ENCODE measurements at regions not wholly inside any gene's neighbourhood (a gene's known extent, or its start where the extent isn't known, plus 50 kb on each side); places are given as distances from the start of the nearest gene placed in this dataset.
"Not testable (repeated sequence)": the region's sequence is repeated elsewhere in the genome, so short reads cannot be mapped to it uniquely, and the experiment has no call there.

- no peak for DNase-seq (ENCODE audit: extremely low spot score)
- intact Hi-C loops (cut with DNase I) = no loop called here
- no peak overlapping the region for H3K4me3 ChIP-seq
- peaks cover 0 to 10% (median 2%) of the 10 kb centered on the region in 4 donors for H3K4me1 ChIP-seq
- TF ChIP-seq, protein P1, sequence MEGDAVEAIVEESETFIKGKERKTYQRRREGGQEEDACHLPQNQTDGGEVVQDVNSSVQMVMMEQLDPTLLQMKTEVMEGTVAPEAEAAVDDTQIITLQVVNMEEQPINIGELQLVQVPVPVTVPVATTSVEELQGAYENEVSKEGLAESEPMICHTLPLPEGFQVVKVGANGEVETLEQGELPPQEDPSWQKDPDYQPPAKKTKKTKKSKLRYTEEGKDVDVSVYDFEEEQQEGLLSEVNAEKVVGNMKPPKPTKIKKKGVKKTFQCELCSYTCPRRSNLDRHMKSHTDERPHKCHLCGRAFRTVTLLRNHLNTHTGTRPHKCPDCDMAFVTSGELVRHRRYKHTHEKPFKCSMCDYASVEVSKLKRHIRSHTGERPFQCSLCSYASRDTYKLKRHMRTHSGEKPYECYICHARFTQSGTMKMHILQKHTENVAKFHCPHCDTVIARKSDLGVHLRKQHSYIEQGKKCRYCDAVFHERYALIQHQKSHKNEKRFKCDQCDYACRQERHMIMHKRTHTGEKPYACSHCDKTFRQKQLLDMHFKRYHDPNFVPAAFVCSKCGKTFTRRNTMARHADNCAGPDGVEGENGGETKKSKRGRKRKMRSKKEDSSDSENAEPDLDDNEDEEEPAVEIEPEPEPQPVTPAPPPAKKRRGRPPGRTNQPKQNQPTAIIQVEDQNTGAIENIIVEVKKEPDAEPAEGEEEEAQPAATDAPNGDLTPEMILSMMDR (IDR thresholded peaks at IDR 0.05) = no peak
- no peak for TF ChIP-seq POLR2AphosphoS5 (IDR thresholded peaks at IDR 0.05)
- no peak for TF ChIP-seq EP300 (IDR thresholded peaks at IDR 0.05)
- TF ChIP-seq POLR2A (IDR thresholded peaks at IDR 0.05; ENCODE audit: low read depth) = no peak
- over 99% methylated on average over 9 of the region's 9 CpGs for WGBS
- no peaks in the 10 kb centered on the region for H3K9me3 ChIP-seq
- no peaks in the 10 kb centered on the region for H3K27me3 ChIP-seq
- no peaks in the 10 kb centered on the region for H3K36me3 ChIP-seq
- H3K27ac ChIP-seq (replicated peaks in 1 of 4) = no peak overlapping the region
These were observed 352.9 kb downstream of the TXNL1 start for GRCh38 chr18:56285387-56286065.

GRCh38 chr18:56284319-56284718 is 354.1 kb downstream of the TXNL1 start:
- TF ChIP-seq EP300 (IDR thresholded peaks at IDR 0.05) (no peak), POLR2A (IDR thresholded peaks at IDR 0.05; ENCODE audit: low read depth) (no peak), POLR2AphosphoS5 (IDR thresholded peaks at IDR 0.05) (no peak)
- TF ChIP-seq, protein P1 (IDR thresholded peaks at IDR 0.05) = no peak
- Histone ChIP-seq H3K27ac (replicated peaks in 1 of 4) (no peak overlapping the region), H3K4me3 (no peak overlapping the region), H3K4me1 (no peaks in the 10 kb centered on the region), H3K27me3 (no peaks in the 10 kb centered on the region), H3K36me3 (no peaks in the 10 kb centered on the region), H3K9me3 (no peaks in the 10 kb centered on the region)
- WGBS = 90% methylated on average over 1 of the region's 1 CpG
- DNase-seq (ENCODE audit: extremely low spot score) = no peak
- intact Hi-C loops (cut with DNase I) = no loop called here

- H3K9me3 ChIP-seq = no peaks in the 10 kb centered on the region
- H3K36me3 ChIP-seq = no peaks in the 10 kb centered on the region
- TF ChIP-seq POLR2AphosphoS5 (IDR thresholded peaks at IDR 0.05) = no peak
- no peak for TF ChIP-seq EP300 (IDR thresholded peaks at IDR 0.05)
- TF ChIP-seq, protein P1 (IDR thresholded peaks at IDR 0.05) = no peak
- no peak for TF ChIP-seq POLR2A (IDR thresholded peaks at IDR 0.05; ENCODE audit: low read depth)
- intact Hi-C loops (cut with DNase I) = no loop called here
- no peak overlapping the region for H3K4me3 ChIP-seq
- no peak for DNase-seq (ENCODE audit: extremely low spot score)
- no peak overlapping the region for H3K27ac ChIP-seq (replicated peaks in 1 of 4)
- no peaks in the 10 kb centered on the region for H3K4me1 ChIP-seq
- H3K27me3 ChIP-seq = no peaks in the 10 kb centered on the region
These were observed 355.1 kb downstream of the TXNL1 start for GRCh38 chr18:56283316-56283715.

DNA sequence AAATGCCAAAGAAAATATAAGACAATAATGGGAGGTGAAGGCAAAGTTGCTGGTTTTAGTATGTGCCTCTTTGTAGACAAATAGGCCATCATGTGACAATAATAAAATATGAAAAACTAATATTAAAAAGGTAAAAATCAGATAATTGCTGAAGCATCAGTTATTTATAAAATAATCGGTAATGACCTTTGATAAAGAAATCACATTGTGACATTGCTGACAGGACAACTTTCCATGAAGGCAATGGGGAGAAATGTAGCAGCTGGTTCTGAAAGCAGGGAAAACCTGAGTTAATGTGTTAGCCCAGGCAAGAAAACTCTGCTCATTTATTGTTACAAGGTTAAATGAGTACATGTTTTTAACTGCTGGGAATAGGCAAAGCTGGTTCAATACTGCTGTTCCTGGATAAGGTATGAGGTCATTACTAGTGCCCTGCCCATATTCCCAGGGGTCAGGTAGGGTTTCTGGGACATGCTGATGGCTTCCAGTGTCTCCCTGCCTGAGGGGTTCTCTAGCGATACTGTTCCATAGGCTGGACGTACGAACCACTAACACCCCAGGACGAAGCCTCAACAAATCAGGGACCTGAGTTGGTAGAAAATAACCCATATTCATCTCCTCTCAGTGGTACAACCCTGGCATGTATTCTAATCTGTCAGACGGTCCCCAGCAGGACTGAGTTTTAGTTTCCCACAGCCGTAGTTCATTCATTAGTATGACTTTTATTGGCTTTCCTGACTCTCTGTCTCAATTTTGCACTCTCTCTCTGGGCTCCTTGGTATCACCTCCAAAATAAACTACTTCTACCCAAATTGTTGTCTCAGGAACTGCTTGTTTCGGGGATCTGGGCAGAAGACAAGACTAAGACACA is 355.9 kb downstream of the TXNL1 start:
- no peaks in the 10 kb centered on the region for H3K9me3 ChIP-seq
- intact Hi-C loops (cut with DNase I) = no loop called here
- WGBS = 96% methylated on average over 7 of the region's 8 CpGs
- DNase-seq (ENCODE audit: extremely low spot score) = no peak
- H3K27ac ChIP-seq (replicated peaks in 1 of 4) = no peak overlapping the region
- no peaks in the 10 kb centered on the region for H3K36me3 ChIP-seq
- H3K4me1 ChIP-seq = no peaks in the 10 kb centered on the region
- TF ChIP-seq POLR2A (IDR thresholded peaks at IDR 0.05; ENCODE audit: low read depth) (no peak), EP300 (IDR thresholded peaks at IDR 0.05) (no peak), POLR2AphosphoS5 (IDR thresholded peaks at IDR 0.05) (no peak)
- TF ChIP-seq, protein P1 (IDR thresholded peaks at IDR 0.05) = no peak
- H3K4me3 ChIP-seq = no peak overlapping the region
- no peaks in the 10 kb centered on the region for H3K27me3 ChIP-seq

DNA sequence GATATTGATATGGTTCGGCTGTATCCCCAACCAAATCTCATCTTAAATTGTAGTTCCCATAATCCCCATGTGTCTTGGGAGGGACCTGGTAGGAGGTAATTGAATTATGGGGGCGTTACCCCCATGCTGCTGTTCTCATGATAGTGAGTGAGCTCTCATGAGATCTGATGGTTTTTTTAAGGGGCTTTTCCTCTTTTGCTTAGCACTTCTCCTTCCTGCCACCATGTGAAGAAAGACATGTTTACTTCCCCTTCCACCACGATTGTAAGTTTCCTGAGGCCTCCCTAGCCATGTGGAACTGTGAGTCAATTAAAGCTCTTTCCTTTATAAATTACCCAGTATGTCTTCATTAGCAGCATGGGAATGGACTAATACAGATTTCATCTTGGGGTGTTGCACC is 358.6 kb downstream of the TXNL1 start:
- 69% methylated on average over 3 of the region's 3 CpGs for WGBS
- H3K36me3 ChIP-seq; DNase-seq (ENCODE audit: extremely low spot score); H3K9me3 ChIP-seq; H3K4me3 ChIP-seq; H3K27me3 ChIP-seq; H3K4me1 ChIP-seq; intact Hi-C loops (cut with DNase I); H3K27ac ChIP-seq (replicated peaks in 1 of 4): not testable (repeated sequence)
